Loucy (cell line): ENCODE measurements at regions not wholly inside any gene's neighbourhood (a gene's known extent, or its start where the extent isn't known, plus 50 kb on each side); places are given as distances from the start of the nearest gene placed in this dataset.

Experiments used
- H2AFZ ChIP-seq: fragments of 200-600 bp; sonication (generic); 2 replicates; pipeline ENCODE4 v1.6.0; 2016; ENCODE audit warnings: antibody characterized with exemption, mild to moderate bottlenecking, low read length, moderate library complexity
- H3F3A ChIP-seq: fragments of 200-600 bp; 2 replicates; pipeline ENCODE4 v1.6.0; 2016; ENCODE audit warnings: antibody characterized with exemption, low read depth, mild to moderate bottlenecking
- H3K27me3 ChIP-seq: fragments of 200-600 bp; sonication (generic); 2 replicates; pipeline ENCODE4 v1.6.1; 2014; ENCODE audit warnings: low read length, mild to moderate bottlenecking; ENCODE audit not compliant: insufficient read depth, poor library complexity, severe bottlenecking
- H3K36me3 ChIP-seq: fragments of 200-600 bp; sonication (generic); 2 replicates; pipeline ENCODE4 v1.6.1; 2016; ENCODE audit warnings: low read length; ENCODE audit not compliant: insufficient read depth
- H3K4me1 ChIP-seq: fragments of 200-600 bp; sonication (generic); 2 replicates; pipeline ENCODE4 v1.5.1; 2014; ENCODE audit warnings: low read length, mild to moderate bottlenecking; ENCODE audit not compliant: insufficient read depth, poor library complexity, severe bottlenecking
- H3K4me2 ChIP-seq: fragments of 200-600 bp; sonication (generic); 2 replicates; pipeline ENCODE4 v1.6.0; 2014; ENCODE audit warnings: antibody characterized with exemption, low read length, low read depth, mild to moderate bottlenecking; ENCODE audit not compliant: poor library complexity, severe bottlenecking
- H3K4me3 ChIP-seq: fragments of 200-600 bp; sonication (generic); 2 replicates; pipeline ENCODE4 v1.5.1; 2014; ENCODE audit warnings: low read length, mild to moderate bottlenecking, mixed read lengths; ENCODE audit not compliant: poor library complexity, severe bottlenecking
- H3K79me2 ChIP-seq: fragments of 200-600 bp; sonication (generic); 2 replicates; pipeline ENCODE4 v1.6.1; 2014; ENCODE audit warnings: low read length; ENCODE audit not compliant: insufficient read depth
- H3K9ac ChIP-seq: fragments of 200-600 bp; sonication (generic); 2 replicates; pipeline ENCODE4 v1.6.0; 2014; ENCODE audit warnings: mild to moderate bottlenecking, low read depth, low read length, moderate library complexity; ENCODE audit not compliant: poor library complexity, severe bottlenecking
- H3K9me2 ChIP-seq: fragments of 200-600 bp; sonication (generic); replicated peaks from 2 replicates; pipeline ENCODE4 v1.6.1; 2016; ENCODE audit warnings: low read depth, low read length, mixed read lengths
- H3K9me3 ChIP-seq: fragments of 200-600 bp; sonication (generic); 2 replicates; pipeline ENCODE4 v1.6.1; 2014; ENCODE audit warnings: mild to moderate bottlenecking, antibody characterized with exemption, low read length, low read depth; ENCODE audit not compliant: insufficient read depth
- H4K20me1 ChIP-seq: fragments of 200-600 bp; sonication (generic); 2 replicates; pipeline ENCODE4 v1.6.0; 2014; ENCODE audit warnings: antibody characterized with exemption, low read length, mild to moderate bottlenecking; ENCODE audit not compliant: insufficient read depth, poor library complexity, severe bottlenecking
- CTCF ChIP-seq: fragments of 200-600 bp; sonication (generic); conservative IDR thresholded peaks from 2 replicates; pipeline ENCODE4 v1.5.1; 2014; ENCODE audit warnings: mild to moderate bottlenecking, antibody characterized with exemption, low read length
- EZH2phosphoT487 ChIP-seq: fragments of 200-600 bp; IDR thresholded peaks from 2 replicates; pipeline ENCODE4 v1.6.1; 2018; ENCODE audit warnings: antibody characterized with exemption, mild to moderate bottlenecking, moderate library complexity, borderline replicate concordance

- H3K4me3 ChIP-seq, result peak overlapping the region; percentile 85
- H3K9me2 ChIP-seq, result no peaks in the 10 kb centered on the region
- no peaks in the 10 kb centered on the region for H3K9me3 ChIP-seq
- no peaks in the 10 kb centered on the region for H3F3A ChIP-seq
- H3K9ac ChIP-seq, result peak overlapping the region; percentile 79
- no peaks in the 10 kb centered on the region for H3K27me3 ChIP-seq
- no peaks in the 10 kb centered on the region for H3K79me2 ChIP-seq
- H3K36me3 ChIP-seq, result no peaks in the 10 kb centered on the region
- TF ChIP-seq EZH2phosphoT487 (no peak), CTCF (no peak)
- H3K4me1 ChIP-seq, result peaks cover 6% of the 10 kb centered on the region
- peak overlapping the region; percentile 83 for H3K4me2 ChIP-seq
- no peak overlapping the region for H2AFZ ChIP-seq
- no peaks in the 10 kb centered on the region for H4K20me1 ChIP-seq
These were observed 60.6 kb upstream of the PAGE5 start for GRCh38 chrX:55159551-55159950.

- peak overlapping the region; percentile 83 for H3K4me2 ChIP-seq
- no peaks in the 10 kb centered on the region for H3F3A ChIP-seq
- H4K20me1 ChIP-seq, result no peaks in the 10 kb centered on the region
- H3K4me1 ChIP-seq, result peaks cover 6% of the 10 kb centered on the region
- TF ChIP-seq CTCF (peak; percentile 61), EZH2phosphoT487 (no peak)
- no peaks in the 10 kb centered on the region for H3K27me3 ChIP-seq
- peak overlapping the region; percentile 79 for H3K9ac ChIP-seq
- no peaks in the 10 kb centered on the region for H3K36me3 ChIP-seq
- no peaks in the 10 kb centered on the region for H3K9me2 ChIP-seq
- H3K9me3 ChIP-seq, result no peaks in the 10 kb centered on the region
- H3K79me2 ChIP-seq, result no peaks in the 10 kb centered on the region
- peak overlapping the region; percentile 85 for H3K4me3 ChIP-seq
- peak overlapping the region; percentile 92 for H2AFZ ChIP-seq
These were observed 59.2 kb upstream of the PAGE5 start for GRCh38 chrX:55160685-55161552.

GRCh38 chrX:55161581-55161980, 58.6 kb upstream of the PAGE5 start:
- H3K36me3 ChIP-seq, result no peaks in the 10 kb centered on the region
- H3K9ac ChIP-seq, result peak overlapping the region; percentile 79
- H2AFZ ChIP-seq, result peak overlapping the region; percentile 92
- no peaks in the 10 kb centered on the region for H3K9me2 ChIP-seq
- no peaks in the 10 kb centered on the region for H3F3A ChIP-seq
- TF ChIP-seq CTCF (no peak), EZH2phosphoT487 (no peak)
- H3K4me3 ChIP-seq, result peak overlapping the region; percentile 85
- H3K4me2 ChIP-seq, result peak overlapping the region; percentile 83
- no peaks in the 10 kb centered on the region for H3K9me3 ChIP-seq
- H4K20me1 ChIP-seq, result no peaks in the 10 kb centered on the region
- H3K4me1 ChIP-seq, result peaks cover 6% of the 10 kb centered on the region
- H3K27me3 ChIP-seq, result no peaks in the 10 kb centered on the region
- no peaks in the 10 kb centered on the region for H3K79me2 ChIP-seq
